Activated CD8-positive, alpha-beta memory T cell treated with anti-CD3 and anti-CD28 coated beads for 24 hours (primary cell): ENCODE measurements at regions not wholly inside any gene's neighbourhood (a gene's known extent, or its start where the extent isn't known, plus 50 kb on each side); places are given as distances from the start of the nearest gene placed in this dataset.
"Not testable (repeated sequence)": the region's sequence is repeated elsewhere in the genome, so short reads cannot be mapped to it uniquely, and the experiment has no call there.

Experiments used
- DNase-seq: peaks from one replicate; pipeline ENCODE4 v3.0.0-alpha.2; 2020

GRCh38 chr7:131845573-131846314, 289.3 kb upstream of the PODXL start:
- DNase-seq, result no peak

- DNase-seq, result no peak
Observed at GRCh38 chr7:131844369-131844768, 287.9 kb upstream of the PODXL start.

- DNase-seq, result no peak
Observed at GRCh38 chr7:131843898-131844331, 287.5 kb upstream of the PODXL start.

GRCh38 chr7:131839967-131840690, 283.7 kb upstream of the PODXL start:
- no peak for DNase-seq

- DNase-seq, result no peak
Observed at GRCh38 chr7:131836733-131837132, 280.3 kb upstream of the PODXL start.

GRCh38 chr7:131835141-131835540, 278.7 kb upstream of the PODXL start:
- DNase-seq, result no peak

- DNase-seq, result no peak
Observed at GRCh38 chr7:131830681-131831080, 274.3 kb upstream of the PODXL start.

GRCh38 chr7:131829947-131830558, 273.6 kb upstream of the PODXL start:
- DNase-seq, result no peak

GRCh38 chr7:131827421-131827820, 271.0 kb upstream of the PODXL start:
- DNase-seq, result no peak

GRCh38 chr7:131826960-131827359, 270.5 kb upstream of the PODXL start:
- DNase-seq, result no peak

GRCh38 chr7:131823961-131824440, 267.6 kb upstream of the PODXL start:
- not testable (repeated sequence) for DNase-seq

- DNase-seq, result no peak
Observed at GRCh38 chr7:131819891-131820290, 263.5 kb upstream of the PODXL start.

GRCh38 chr7:131816391-131817007, 260.1 kb upstream of the PODXL start:
- DNase-seq, result no peak

GRCh38 chr7:131808736-131809135, 252.3 kb upstream of the PODXL start:
- no peak for DNase-seq

- DNase-seq, result not testable (repeated sequence)
Observed at GRCh38 chr7:131808156-131808555, 251.7 kb upstream of the PODXL start.

- no peak for DNase-seq
Observed at GRCh38 chr7:131803816-131804215, 247.4 kb upstream of the PODXL start.

- no peak for DNase-seq
Observed at GRCh38 chr7:131802195-131802864, 245.9 kb upstream of the PODXL start.

GRCh38 chr7:131800531-131800930, 244.1 kb upstream of the PODXL start:
- DNase-seq, result no peak

GRCh38 chr7:131800008-131800407, 243.6 kb upstream of the PODXL start:
- no peak for DNase-seq

GRCh38 chr7:131797841-131798240, 241.4 kb upstream of the PODXL start:
- DNase-seq, result no peak

- no peak for DNase-seq
Observed at GRCh38 chr7:131795400-131795799, 239.0 kb upstream of the PODXL start.

GRCh38 chr7:131792311-131792710, 235.9 kb upstream of the PODXL start:
- no peak for DNase-seq

GRCh38 chr7:131787101-131787500, 230.7 kb upstream of the PODXL start:
- DNase-seq, result no peak
